ENCODE measurements at regions not wholly inside any gene's neighbourhood (a gene's known extent, or its start where the extent isn't known, plus 50 kb on each side); places are given as distances from the start of the nearest gene placed in this dataset.

GRCh38 chr20:52630138-52630537 is 342.0 kb upstream of the TSHZ2 start:
- no peak overlapping the region for H3K4me3 Mint-ChIP-seq

GRCh38 chr20:52624281-52624680 is 347.9 kb upstream of the TSHZ2 start:
- Mint-ChIP-seq H3K9me3 (no peaks in the 10 kb centered on the region), H3K36me3 (ENCODE audit: low read depth) (no peaks in the 10 kb centered on the region), H3K27ac (no peak overlapping the region), H3K4me1 (ENCODE audit: low read depth) (peaks cover 3% of the 10 kb centered on the region), H3K27me3 (ENCODE audit: low read depth) (no peaks in the 10 kb centered on the region), H3K4me3 (no peak overlapping the region)
- CTCF ChIA-PET, result no interaction called here
- intact Hi-C loops (cut with micrococcal nuclease), result no loop called here
- DNase-seq, result no peak

More at GRCh38 chr20:52630138-52630537, 342.0 kb upstream of the TSHZ2 start:
- H3K4me1 Mint-ChIP-seq (ENCODE audit: low read depth), result no peaks in the 10 kb centered on the region
- H3K9me3 Mint-ChIP-seq, result peaks cover 4% of the 10 kb centered on the region
- intact Hi-C loops (cut with micrococcal nuclease), result no loop called here
- DNase-seq, result no peak
- no peaks in the 10 kb centered on the region for H3K27me3 Mint-ChIP-seq (ENCODE audit: low read depth)
- no peaks in the 10 kb centered on the region for H3K36me3 Mint-ChIP-seq (ENCODE audit: low read depth)
- no peak overlapping the region for H3K27ac Mint-ChIP-seq
- CTCF ChIA-PET, result no interaction called here

GRCh38 chr20:52622081-52622480 is 350.1 kb upstream of the TSHZ2 start:
- CTCF ChIA-PET, result no interaction called here
- no peak overlapping the region for H3K4me3 Mint-ChIP-seq
- intact Hi-C loops (cut with micrococcal nuclease), result no loop called here
- DNase-seq, result no peak
- H3K9me3 Mint-ChIP-seq, result no peaks in the 10 kb centered on the region
- H3K27ac Mint-ChIP-seq, result no peak overlapping the region
- H3K27me3 Mint-ChIP-seq (ENCODE audit: low read depth), result no peaks in the 10 kb centered on the region
- no peaks in the 10 kb centered on the region for H3K36me3 Mint-ChIP-seq (ENCODE audit: low read depth)
- H3K4me1 Mint-ChIP-seq (ENCODE audit: low read depth), result peaks cover 7% of the 10 kb centered on the region

GRCh38 chr20:52621401-52621800 is 350.8 kb upstream of the TSHZ2 start:
- Mint-ChIP-seq H3K27ac (no peak overlapping the region), H3K9me3 (no peaks in the 10 kb centered on the region), H3K4me3 (no peak overlapping the region), H3K27me3 (ENCODE audit: low read depth) (no peaks in the 10 kb centered on the region), H3K36me3 (ENCODE audit: low read depth) (no peaks in the 10 kb centered on the region), H3K4me1 (ENCODE audit: low read depth) (peaks cover 11% of the 10 kb centered on the region)
- CTCF ChIA-PET, result no interaction called here
- intact Hi-C loops (cut with micrococcal nuclease), result no loop called here
- DNase-seq, result no peak

- no peaks in the 10 kb centered on the region for H3K36me3 Mint-ChIP-seq (ENCODE audit: low read depth)
- H3K27me3 Mint-ChIP-seq (ENCODE audit: low read depth), result no peaks in the 10 kb centered on the region
- H3K9me3 Mint-ChIP-seq, result no peaks in the 10 kb centered on the region
- peaks cover 26% of the 10 kb centered on the region for H3K4me1 Mint-ChIP-seq (ENCODE audit: low read depth)
- CTCF ChIA-PET, result no interaction called here
- H3K27ac Mint-ChIP-seq, result no peak overlapping the region
- intact Hi-C loops (cut with micrococcal nuclease), result no loop called here
- no peak overlapping the region for H3K4me3 Mint-ChIP-seq
- no peak for DNase-seq
These were observed 352.5 kb upstream of the TSHZ2 start for GRCh38 chr20:52619671-52620070.

- intact Hi-C loops (cut with micrococcal nuclease), result no loop called here
- DNase-seq, result no peak
- Mint-ChIP-seq H3K4me3 (no peak overlapping the region), H3K27me3 (ENCODE audit: low read depth) (no peaks in the 10 kb centered on the region), H3K36me3 (ENCODE audit: low read depth) (no peaks in the 10 kb centered on the region), H3K4me1 (ENCODE audit: low read depth) (peaks cover 29% of the 10 kb centered on the region), H3K27ac (no peak overlapping the region), H3K9me3 (no peaks in the 10 kb centered on the region)
- CTCF ChIA-PET, result no interaction called here
These were observed 353.1 kb upstream of the TSHZ2 start for GRCh38 chr20:52619101-52619500.

GRCh38 chr20:52616629-52617028 is 355.5 kb upstream of the TSHZ2 start:
- DNase-seq, result no peak
- H3K4me3 Mint-ChIP-seq, result no peak overlapping the region
- no peaks in the 10 kb centered on the region for H3K36me3 Mint-ChIP-seq (ENCODE audit: low read depth)
- peaks cover 33% of the 10 kb centered on the region for H3K4me1 Mint-ChIP-seq (ENCODE audit: low read depth)
- intact Hi-C loops (cut with micrococcal nuclease), result no loop called here
- H3K27me3 Mint-ChIP-seq (ENCODE audit: low read depth), result no peaks in the 10 kb centered on the region
- no peak overlapping the region for H3K27ac Mint-ChIP-seq
- no peaks in the 10 kb centered on the region for H3K9me3 Mint-ChIP-seq
- CTCF ChIA-PET, result no interaction called here

- DNase-seq, result no peak
- intact Hi-C loops (cut with micrococcal nuclease), result no loop called here
- H3K27me3 Mint-ChIP-seq (ENCODE audit: low read depth), result no peaks in the 10 kb centered on the region
- H3K9me3 Mint-ChIP-seq, result no peaks in the 10 kb centered on the region
- no peak overlapping the region for H3K4me3 Mint-ChIP-seq
- peaks cover 30% of the 10 kb centered on the region for H3K4me1 Mint-ChIP-seq (ENCODE audit: low read depth)
- no peaks in the 10 kb centered on the region for H3K36me3 Mint-ChIP-seq (ENCODE audit: low read depth)
- peak overlapping the region; percentile 48 for H3K27ac Mint-ChIP-seq
- CTCF ChIA-PET, result interaction anchor here (1.0 to 1.1 kb wide), 2 partner anchors 17 to 29 kb away, joined by 3 read pairs; no protein-coding TSS in a partner anchor
These were observed 357.9 kb upstream of the TSHZ2 start for GRCh38 chr20:52614051-52614863.

GRCh38 chr20:52612046-52612632 is 360.0 kb upstream of the TSHZ2 start:
- Mint-ChIP-seq H3K27ac (no peak overlapping the region), H3K9me3 (no peaks in the 10 kb centered on the region), H3K4me1 (ENCODE audit: low read depth) (peaks cover 26% of the 10 kb centered on the region), H3K4me3 (no peak overlapping the region), H3K27me3 (ENCODE audit: low read depth) (no peaks in the 10 kb centered on the region), H3K36me3 (ENCODE audit: low read depth) (no peaks in the 10 kb centered on the region)
- intact Hi-C loops (cut with micrococcal nuclease), result no loop called here
- DNase-seq, result no peak
- CTCF ChIA-PET, result no interaction called here

- DNase-seq, result no peak
- Mint-ChIP-seq H3K36me3 (ENCODE audit: low read depth) (no peaks in the 10 kb centered on the region), H3K9me3 (no peaks in the 10 kb centered on the region), H3K27ac (no peak overlapping the region), H3K4me3 (no peak overlapping the region), H3K27me3 (ENCODE audit: low read depth) (no peaks in the 10 kb centered on the region), H3K4me1 (ENCODE audit: low read depth) (peaks cover 17% of the 10 kb centered on the region)
- intact Hi-C loops (cut with micrococcal nuclease), result no loop called here
- CTCF ChIA-PET, result no interaction called here
These were observed 361.4 kb upstream of the TSHZ2 start for GRCh38 chr20:52610749-52611148.

- intact Hi-C loops (cut with micrococcal nuclease), result no loop called here
- no peak for DNase-seq
- Mint-ChIP-seq H3K27me3 (ENCODE audit: low read depth) (no peaks in the 10 kb centered on the region), H3K4me3 (no peak overlapping the region), H3K9me3 (peaks cover 13% of the 10 kb centered on the region), H3K4me1 (ENCODE audit: low read depth) (no peaks in the 10 kb centered on the region), H3K36me3 (ENCODE audit: low read depth) (peaks cover 3% of the 10 kb centered on the region), H3K27ac (no peak overlapping the region)
- CTCF ChIA-PET, result no interaction called here
These were observed 370.7 kb upstream of the TSHZ2 start for GRCh38 chr20:52601295-52601971.

- H3K4me1 Mint-ChIP-seq (ENCODE audit: low read depth), result no peaks in the 10 kb centered on the region
- DNase-seq, result no peak
- peaks cover 10% of the 10 kb centered on the region for H3K9me3 Mint-ChIP-seq
- H3K4me3 Mint-ChIP-seq, result no peak overlapping the region
- no peak overlapping the region for H3K27ac Mint-ChIP-seq
- intact Hi-C loops (cut with micrococcal nuclease), result no loop called here
- H3K27me3 Mint-ChIP-seq (ENCODE audit: low read depth), result no peaks in the 10 kb centered on the region
- H3K36me3 Mint-ChIP-seq (ENCODE audit: low read depth), result peaks cover 3% of the 10 kb centered on the region
- CTCF ChIA-PET, result no interaction called here
These were observed 375.9 kb upstream of the TSHZ2 start for GRCh38 chr20:52596256-52596655.

GRCh38 chr20:52595518-52595917 is 376.6 kb upstream of the TSHZ2 start:
- intact Hi-C loops (cut with micrococcal nuclease), result no loop called here
- Mint-ChIP-seq H3K27me3 (ENCODE audit: low read depth) (no peaks in the 10 kb centered on the region), H3K9me3 (peaks cover 7% of the 10 kb centered on the region), H3K4me3 (no peak overlapping the region), H3K27ac (no peak overlapping the region), H3K4me1 (ENCODE audit: low read depth) (no peaks in the 10 kb centered on the region), H3K36me3 (ENCODE audit: low read depth) (peaks cover 3% of the 10 kb centered on the region)
- no peak for DNase-seq
- CTCF ChIA-PET, result no interaction called here
